ENCODE measurements at regions not wholly inside any gene's neighbourhood (a gene's known extent, or its start where the extent isn't known, plus 50 kb on each side); places are given as distances from the start of the nearest gene placed in this dataset.

GRCh38 chr6:23620911-23621401, 505.1 kb upstream of the NRSN1 start:
- H3K27ac Mint-ChIP-seq = peak overlapping the region; percentile 53; the same call in 1 of the 2 replicates
- ATAC-seq = peak; percentile 34
- POLR2A ChIA-PET = no interaction called here
- no peak for TF ChIP-seq ZNF416 (CRISPR knock-in tag; IDR thresholded peaks at IDR 0.05)
- no peak for TF ChIP-seq JUN (CRISPR knock-in tag; IDR thresholded peaks at IDR 0.05)
- H3K36me3 Mint-ChIP-seq = peaks cover 2% of the 10 kb centered on the region; the same call in 1 of the 2 replicates
- DNase-seq (ENCODE audit: low spot score) = no peak
- peak overlapping the region; percentile 44; the same call in 1 of the 2 replicates for H3K4me3 Mint-ChIP-seq
- CTCF ChIA-PET = no interaction called here
- peaks cover 17% of the 10 kb centered on the region for H3K4me1 Mint-ChIP-seq
- H3K27me3 Mint-ChIP-seq (ENCODE audit: low read depth) = no peaks in the 10 kb centered on the region
- H3K9me3 Mint-ChIP-seq = peaks cover 7% of the 10 kb centered on the region

- CTCF ChIA-PET = no interaction called here
- Mint-ChIP-seq H3K27me3 (ENCODE audit: low read depth) (no peaks in the 10 kb centered on the region), H3K9me3 (no peaks in the 10 kb centered on the region), H3K36me3 (no peaks in the 10 kb centered on the region), H3K4me3 (no peak overlapping the region), H3K27ac (no peak overlapping the region; the same call in 1 of the 2 replicates), H3K4me1 (no peaks in the 10 kb centered on the region)
- TF ChIP-seq, protein P1, sequence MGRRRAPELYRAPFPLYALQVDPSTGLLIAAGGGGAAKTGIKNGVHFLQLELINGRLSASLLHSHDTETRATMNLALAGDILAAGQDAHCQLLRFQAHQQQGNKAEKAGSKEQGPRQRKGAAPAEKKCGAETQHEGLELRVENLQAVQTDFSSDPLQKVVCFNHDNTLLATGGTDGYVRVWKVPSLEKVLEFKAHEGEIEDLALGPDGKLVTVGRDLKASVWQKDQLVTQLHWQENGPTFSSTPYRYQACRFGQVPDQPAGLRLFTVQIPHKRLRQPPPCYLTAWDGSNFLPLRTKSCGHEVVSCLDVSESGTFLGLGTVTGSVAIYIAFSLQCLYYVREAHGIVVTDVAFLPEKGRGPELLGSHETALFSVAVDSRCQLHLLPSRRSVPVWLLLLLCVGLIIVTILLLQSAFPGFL (CRISPR knock-in tag; IDR thresholded peaks at IDR 0.05; ENCODE audit: borderline replicate concordance) = no peak
- TF ChIP-seq NR1H2 (CRISPR knock-in tag; IDR thresholded peaks at IDR 0.05) = no peak
- no peak for TF ChIP-seq ZNF263 (CRISPR knock-in tag; IDR thresholded peaks at IDR 0.05; ENCODE audit: low read depth)
- TF ChIP-seq ELF4 (CRISPR knock-in tag; IDR thresholded peaks at IDR 0.05; ENCODE audit: low read depth) = no peak
- no peak for TF ChIP-seq ATF3 (CRISPR knock-in tag; conservative IDR thresholded peaks at IDR 0.05)
- no peak for TF ChIP-seq RELA (CRISPR knock-in tag; IDR thresholded peaks at IDR 0.05; ENCODE audit: borderline replicate concordance)
- TF ChIP-seq, protein P2, sequence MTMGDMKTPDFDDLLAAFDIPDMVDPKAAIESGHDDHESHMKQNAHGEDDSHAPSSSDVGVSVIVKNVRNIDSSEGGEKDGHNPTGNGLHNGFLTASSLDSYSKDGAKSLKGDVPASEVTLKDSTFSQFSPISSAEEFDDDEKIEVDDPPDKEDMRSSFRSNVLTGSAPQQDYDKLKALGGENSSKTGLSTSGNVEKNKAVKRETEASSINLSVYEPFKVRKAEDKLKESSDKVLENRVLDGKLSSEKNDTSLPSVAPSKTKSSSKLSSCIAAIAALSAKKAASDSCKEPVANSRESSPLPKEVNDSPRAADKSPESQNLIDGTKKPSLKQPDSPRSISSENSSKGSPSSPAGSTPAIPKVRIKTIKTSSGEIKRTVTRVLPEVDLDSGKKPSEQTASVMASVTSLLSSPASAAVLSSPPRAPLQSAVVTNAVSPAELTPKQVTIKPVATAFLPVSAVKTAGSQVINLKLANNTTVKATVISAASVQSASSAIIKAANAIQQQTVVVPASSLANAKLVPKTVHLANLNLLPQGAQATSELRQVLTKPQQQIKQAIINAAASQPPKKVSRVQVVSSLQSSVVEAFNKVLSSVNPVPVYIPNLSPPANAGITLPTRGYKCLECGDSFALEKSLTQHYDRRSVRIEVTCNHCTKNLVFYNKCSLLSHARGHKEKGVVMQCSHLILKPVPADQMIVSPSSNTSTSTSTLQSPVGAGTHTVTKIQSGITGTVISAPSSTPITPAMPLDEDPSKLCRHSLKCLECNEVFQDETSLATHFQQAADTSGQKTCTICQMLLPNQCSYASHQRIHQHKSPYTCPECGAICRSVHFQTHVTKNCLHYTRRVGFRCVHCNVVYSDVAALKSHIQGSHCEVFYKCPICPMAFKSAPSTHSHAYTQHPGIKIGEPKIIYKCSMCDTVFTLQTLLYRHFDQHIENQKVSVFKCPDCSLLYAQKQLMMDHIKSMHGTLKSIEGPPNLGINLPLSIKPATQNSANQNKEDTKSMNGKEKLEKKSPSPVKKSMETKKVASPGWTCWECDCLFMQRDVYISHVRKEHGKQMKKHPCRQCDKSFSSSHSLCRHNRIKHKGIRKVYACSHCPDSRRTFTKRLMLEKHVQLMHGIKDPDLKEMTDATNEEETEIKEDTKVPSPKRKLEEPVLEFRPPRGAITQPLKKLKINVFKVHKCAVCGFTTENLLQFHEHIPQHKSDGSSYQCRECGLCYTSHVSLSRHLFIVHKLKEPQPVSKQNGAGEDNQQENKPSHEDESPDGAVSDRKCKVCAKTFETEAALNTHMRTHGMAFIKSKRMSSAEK (CRISPR knock-in tag; IDR thresholded peaks at IDR 0.05; ENCODE audit: borderline replicate concordance) = no peak
- TF ChIP-seq, protein P3, sequence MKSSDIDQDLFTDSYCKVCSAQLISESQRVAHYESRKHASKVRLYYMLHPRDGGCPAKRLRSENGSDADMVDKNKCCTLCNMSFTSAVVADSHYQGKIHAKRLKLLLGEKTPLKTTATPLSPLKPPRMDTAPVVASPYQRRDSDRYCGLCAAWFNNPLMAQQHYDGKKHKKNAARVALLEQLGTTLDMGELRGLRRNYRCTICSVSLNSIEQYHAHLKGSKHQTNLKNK (CRISPR knock-in tag; IDR thresholded peaks at IDR 0.05) = no peak
- TF ChIP-seq TCF7 (CRISPR knock-in tag; IDR thresholded peaks at IDR 0.05; ENCODE audit: low read depth) = no peak
- TF ChIP-seq ZNF416 (CRISPR knock-in tag; IDR thresholded peaks at IDR 0.05) = no peak
- TF ChIP-seq, protein P4, sequence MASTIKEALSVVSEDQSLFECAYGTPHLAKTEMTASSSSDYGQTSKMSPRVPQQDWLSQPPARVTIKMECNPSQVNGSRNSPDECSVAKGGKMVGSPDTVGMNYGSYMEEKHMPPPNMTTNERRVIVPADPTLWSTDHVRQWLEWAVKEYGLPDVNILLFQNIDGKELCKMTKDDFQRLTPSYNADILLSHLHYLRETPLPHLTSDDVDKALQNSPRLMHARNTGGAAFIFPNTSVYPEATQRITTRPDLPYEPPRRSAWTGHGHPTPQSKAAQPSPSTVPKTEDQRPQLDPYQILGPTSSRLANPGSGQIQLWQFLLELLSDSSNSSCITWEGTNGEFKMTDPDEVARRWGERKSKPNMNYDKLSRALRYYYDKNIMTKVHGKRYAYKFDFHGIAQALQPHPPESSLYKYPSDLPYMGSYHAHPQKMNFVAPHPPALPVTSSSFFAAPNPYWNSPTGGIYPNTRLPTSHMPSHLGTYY (CRISPR knock-in tag; IDR thresholded peaks at IDR 0.05) = no peak
- no peak for TF ChIP-seq NFE2L1 (CRISPR knock-in tag; IDR thresholded peaks at IDR 0.05)
- no peak for TF ChIP-seq CBFB (CRISPR knock-in tag; IDR thresholded peaks at IDR 0.05; ENCODE audit: low read depth)
- TF ChIP-seq FOXK1 (CRISPR knock-in tag; IDR thresholded peaks at IDR 0.05) = no peak
- no peak for ATAC-seq
- no peak for DNase-seq (ENCODE audit: low spot score)
- POLR2A ChIA-PET = no interaction called here
Measured at GRCh38 chr6:23630726-23631635, 495.0 kb upstream of the NRSN1 start.
